ENCODE measurements at regions not wholly inside any gene's neighbourhood (a gene's known extent, or its start where the extent isn't known, plus 50 kb on each side); places are given as distances from the start of the nearest gene placed in this dataset.

DNA sequence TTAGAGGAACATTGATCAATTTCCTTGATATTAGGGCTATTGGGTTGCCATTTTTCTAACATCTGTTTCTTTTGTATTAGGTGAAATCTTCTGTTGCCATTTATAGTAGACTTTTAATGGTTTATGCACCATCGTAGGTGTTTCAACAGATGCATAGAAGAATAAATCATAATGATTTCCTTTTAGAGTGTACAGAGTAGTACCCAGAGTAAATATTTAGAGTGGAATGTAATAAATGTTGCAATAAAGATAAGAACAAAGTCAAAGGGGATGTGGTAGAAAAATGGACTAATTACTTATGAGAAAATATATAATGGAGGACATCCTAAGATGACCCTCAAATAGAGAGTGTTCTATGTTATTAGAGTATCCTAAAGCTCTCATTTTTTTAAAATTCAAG is 643.0 kb upstream of the CITED2 start:
- TF ChIP-seq SUZ12 (IDR thresholded peaks at IDR 0.05; ENCODE audit: extremely low read depth, insufficient read depth, insufficient read length) (no peak), ZNF274 (IDR thresholded peaks at IDR 0.05; ENCODE audit: low read depth, low read length) (no peak)
